ENCODE measurements at regions not wholly inside any gene's neighbourhood (a gene's known extent, or its start where the extent isn't known, plus 50 kb on each side); places are given as distances from the start of the nearest gene placed in this dataset.

- H3K4me3 ChIP-seq (ENCODE audit: low read length): no peak overlapping the region
- H3K36me3 Mint-ChIP-seq (ENCODE audit: low read depth): no peaks in the 10 kb centered on the region
- 96% methylated on average over 3 to 4 of the region's 4 CpGs for WGBS, 2 experiments (ENCODE audit: insufficient coverage in 1 of 2, insufficient read length in 1 of 2)
- H3K27me3 Mint-ChIP-seq (ENCODE audit: insufficient read depth): peaks cover 5% of the 10 kb centered on the region
- H3K4me1 ChIP-seq (ENCODE audit: control insufficient read depth, insufficient read depth, low read length): no peaks in the 10 kb centered on the region
- DNase-seq: no peak
- H3K9me3 Mint-ChIP-seq: no peaks in the 10 kb centered on the region
- no peaks in the 10 kb centered on the region for H3K36me3 ChIP-seq (ENCODE audit: control insufficient read depth, insufficient read depth, low read length)
- no peak overlapping the region for H3K27ac Mint-ChIP-seq
- no peak overlapping the region for H3K9ac ChIP-seq (ENCODE audit: extremely low read depth, low read length, poor library complexity, severe bottlenecking)
- H3K27ac ChIP-seq (ENCODE audit: low read depth, low read length): no peak overlapping the region
- no peak for TF ChIP-seq CTCF (conservative IDR thresholded peaks at IDR 0.05)
- H3K9me3 ChIP-seq (ENCODE audit: control insufficient read depth, low read length): no peaks in the 10 kb centered on the region
- no peaks in the 10 kb centered on the region for H3K27me3 ChIP-seq (ENCODE audit: control insufficient read depth, insufficient read depth, low read length, poor library complexity, severe bottlenecking)
- peaks cover under 1% of the 10 kb centered on the region for H3K4me1 Mint-ChIP-seq
- H3K4me3 Mint-ChIP-seq: no peak overlapping the region
Measured at GRCh38 chr20:16209951-16210361, 363.3 kb downstream of the KIF16B start.

- peaks cover 5% of the 10 kb centered on the region for H3K27me3 Mint-ChIP-seq (ENCODE audit: insufficient read depth)
- Histone ChIP-seq H3K36me3 (ENCODE audit: control insufficient read depth, insufficient read depth, low read length) (no peaks in the 10 kb centered on the region), H3K27ac (ENCODE audit: low read depth, low read length) (no peak overlapping the region), H3K4me3 (ENCODE audit: low read length) (no peak overlapping the region), H3K9me3 (ENCODE audit: control insufficient read depth, low read length) (no peaks in the 10 kb centered on the region), H3K9ac (ENCODE audit: extremely low read depth, low read length, poor library complexity, severe bottlenecking) (no peak overlapping the region), H3K4me1 (ENCODE audit: control insufficient read depth, insufficient read depth, low read length) (no peaks in the 10 kb centered on the region), H3K27me3 (ENCODE audit: control insufficient read depth, insufficient read depth, low read length, poor library complexity, severe bottlenecking) (no peaks in the 10 kb centered on the region)
- no peak for TF ChIP-seq CTCF (conservative IDR thresholded peaks at IDR 0.05)
- H3K9me3 Mint-ChIP-seq: no peaks in the 10 kb centered on the region
- no peaks in the 10 kb centered on the region for H3K36me3 Mint-ChIP-seq (ENCODE audit: low read depth)
- no peak for DNase-seq
- H3K27ac Mint-ChIP-seq: no peak overlapping the region
- H3K4me1 Mint-ChIP-seq: no peaks in the 10 kb centered on the region
- 93% methylated on average over 2 of the region's 2 CpGs; no CpG with 5 or more reads in 1 of the 2 experiments for WGBS, 2 experiments (ENCODE audit: insufficient coverage in 1 of 2, insufficient read length in 1 of 2)
- no peak overlapping the region for H3K4me3 Mint-ChIP-seq
Measured at GRCh38 chr20:16209357-16209756, 363.9 kb downstream of the KIF16B start.

- no peak for DNase-seq
- Histone ChIP-seq H3K4me1 (ENCODE audit: control insufficient read depth, insufficient read depth, low read length) (no peaks in the 10 kb centered on the region), H3K27ac (ENCODE audit: low read depth, low read length) (no peak overlapping the region), H3K4me3 (ENCODE audit: low read length) (no peak overlapping the region), H3K27me3 (ENCODE audit: control insufficient read depth, insufficient read depth, low read length, poor library complexity, severe bottlenecking) (no peaks in the 10 kb centered on the region), H3K36me3 (ENCODE audit: control insufficient read depth, insufficient read depth, low read length) (no peaks in the 10 kb centered on the region), H3K9me3 (ENCODE audit: control insufficient read depth, low read length) (no peaks in the 10 kb centered on the region), H3K9ac (ENCODE audit: extremely low read depth, low read length, poor library complexity, severe bottlenecking) (no peak overlapping the region)
- H3K27ac Mint-ChIP-seq: no peak overlapping the region
- no peak for TF ChIP-seq CTCF (conservative IDR thresholded peaks at IDR 0.05)
- 86 to 94% methylated on average over 2 to 4 of the region's 4 CpGs for WGBS, 2 experiments (ENCODE audit: insufficient coverage in 1 of 2, insufficient read length in 1 of 2)
- H3K36me3 Mint-ChIP-seq (ENCODE audit: low read depth): no peaks in the 10 kb centered on the region
- H3K4me3 Mint-ChIP-seq: no peak overlapping the region
- no peaks in the 10 kb centered on the region for H3K4me1 Mint-ChIP-seq
- peaks cover 5% of the 10 kb centered on the region for H3K27me3 Mint-ChIP-seq (ENCODE audit: insufficient read depth)
- H3K9me3 Mint-ChIP-seq: no peaks in the 10 kb centered on the region
Measured at GRCh38 chr20:16208443-16208842, 364.8 kb downstream of the KIF16B start.
